Calu3 (cell line): ENCODE measurements at regions not wholly inside any gene's neighbourhood (a gene's known extent, or its start where the extent isn't known, plus 50 kb on each side); places are given as distances from the start of the nearest gene placed in this dataset.

Experiments
- BruUV-seq: library from RNA; stranded (reverse); fragments of 400-500 nt; replicated peaks from 2 replicates; lab custom pipeline; 2021; lab: Mats Ljungman, UMichigan
- CTCF ChIA-PET: fragments of 300-600 bp; sonication (Branson Sonifier 250); formaldehyde crosslinking; loops from one replicate; lab custom pipeline; 2022; ENCODE audit warnings: antibody characterized with exemption; lab: Charles Lee
- DNase-seq: peaks from one replicate; pipeline ENCODE4 v3.0.0; 2022
- H3K27ac Mint-ChIP-seq: one replicate; pipeline ENCODE4 v1.8.0; 2022; ENCODE audit warnings: mixed read lengths; ENCODE audit not compliant: unreplicated experiment
- H3K27me3 Mint-ChIP-seq: one replicate; pipeline ENCODE4 v1.8.0; 2022; ENCODE audit warnings: mixed read lengths; ENCODE audit not compliant: unreplicated experiment
- H3K36me3 Mint-ChIP-seq: one replicate; pipeline ENCODE4 v1.8.0; 2022; ENCODE audit warnings: mild to moderate bottlenecking, moderate library complexity, mixed read lengths; ENCODE audit not compliant: insufficient read depth, unreplicated experiment
- H3K4me1 Mint-ChIP-seq: one replicate; pipeline ENCODE4 v1.8.0; 2022; ENCODE audit warnings: mild to moderate bottlenecking, low read depth, mixed read lengths; ENCODE audit not compliant: unreplicated experiment
- H3K4me3 Mint-ChIP-seq: one replicate; pipeline ENCODE4 v1.8.0; 2022; ENCODE audit warnings: mild to moderate bottlenecking, low read depth, moderate library complexity, mixed read lengths; ENCODE audit not compliant: unreplicated experiment
- H3K9me3 Mint-ChIP-seq: one replicate; pipeline ENCODE4 v1.8.0; 2022; ENCODE audit warnings: low read depth, mixed read lengths; ENCODE audit not compliant: unreplicated experiment
- intact Hi-C: fragments of 100-400 bp; cut with micrococcal nuclease; formaldehyde crosslinking; loops from one replicate; pipeline ENCODE4 v1.10.0; 2022; ENCODE audit not compliant: unreplicated experiment
- TF ChIP-seq, protein P1 (sequence below): fragments of 200-600 bp; IDR thresholded peaks from one replicate; pipeline ENCODE4 v1.8.0; 2022; ENCODE audit warnings: antibody characterized with exemption; ENCODE audit not compliant: unreplicated experiment

- no peak overlapping the region for H3K27ac Mint-ChIP-seq
- DNase-seq: no peak
- TF ChIP-seq, protein P1, sequence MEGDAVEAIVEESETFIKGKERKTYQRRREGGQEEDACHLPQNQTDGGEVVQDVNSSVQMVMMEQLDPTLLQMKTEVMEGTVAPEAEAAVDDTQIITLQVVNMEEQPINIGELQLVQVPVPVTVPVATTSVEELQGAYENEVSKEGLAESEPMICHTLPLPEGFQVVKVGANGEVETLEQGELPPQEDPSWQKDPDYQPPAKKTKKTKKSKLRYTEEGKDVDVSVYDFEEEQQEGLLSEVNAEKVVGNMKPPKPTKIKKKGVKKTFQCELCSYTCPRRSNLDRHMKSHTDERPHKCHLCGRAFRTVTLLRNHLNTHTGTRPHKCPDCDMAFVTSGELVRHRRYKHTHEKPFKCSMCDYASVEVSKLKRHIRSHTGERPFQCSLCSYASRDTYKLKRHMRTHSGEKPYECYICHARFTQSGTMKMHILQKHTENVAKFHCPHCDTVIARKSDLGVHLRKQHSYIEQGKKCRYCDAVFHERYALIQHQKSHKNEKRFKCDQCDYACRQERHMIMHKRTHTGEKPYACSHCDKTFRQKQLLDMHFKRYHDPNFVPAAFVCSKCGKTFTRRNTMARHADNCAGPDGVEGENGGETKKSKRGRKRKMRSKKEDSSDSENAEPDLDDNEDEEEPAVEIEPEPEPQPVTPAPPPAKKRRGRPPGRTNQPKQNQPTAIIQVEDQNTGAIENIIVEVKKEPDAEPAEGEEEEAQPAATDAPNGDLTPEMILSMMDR: no peak
- CTCF ChIA-PET: no interaction called here
- peaks cover 13% of the 10 kb centered on the region for H3K27me3 Mint-ChIP-seq
- no TSS peak for BruUV-seq
- no peak overlapping the region for H3K4me3 Mint-ChIP-seq
- peaks cover 2% of the 10 kb centered on the region for H3K9me3 Mint-ChIP-seq
- peaks cover 28% of the 10 kb centered on the region for H3K4me1 Mint-ChIP-seq
- no peaks in the 10 kb centered on the region for H3K36me3 Mint-ChIP-seq
- intact Hi-C loops: no loop called here
Measured at GRCh38 chr20:4549711-4550259, 136.5 kb upstream of the PRNP start.

GRCh38 chr20:4548552-4548951 is 137.7 kb upstream of the PRNP start:
- no peak overlapping the region for H3K4me3 Mint-ChIP-seq

GRCh38 chr20:4546786-4547185 is 139.5 kb upstream of the PRNP start:
- CTCF ChIA-PET: no interaction called here
- intact Hi-C loops: no loop called here
- BruUV-seq: no TSS peak
- Mint-ChIP-seq H3K4me1 (peaks cover 28% of the 10 kb centered on the region), H3K9me3 (peaks cover 2% of the 10 kb centered on the region), H3K36me3 (no peaks in the 10 kb centered on the region), H3K4me3 (no peak overlapping the region), H3K27me3 (peaks cover 25% of the 10 kb centered on the region), H3K27ac (no peak overlapping the region)
- DNase-seq: no peak
- TF ChIP-seq, protein P1: no peak

More at GRCh38 chr20:4548552-4548951, 137.7 kb upstream of the PRNP start:
- H3K27ac Mint-ChIP-seq: no peak overlapping the region
- H3K9me3 Mint-ChIP-seq: peaks cover 2% of the 10 kb centered on the region
- TF ChIP-seq, protein P1: no peak
- peaks cover 28% of the 10 kb centered on the region for H3K4me1 Mint-ChIP-seq
- intact Hi-C loops: no loop called here
- H3K27me3 Mint-ChIP-seq: peaks cover 19% of the 10 kb centered on the region
- CTCF ChIA-PET: no interaction called here
- DNase-seq: no peak
- H3K36me3 Mint-ChIP-seq: no peaks in the 10 kb centered on the region
- no TSS peak for BruUV-seq

- TF ChIP-seq, protein P1: no peak
- peaks cover 2% of the 10 kb centered on the region for H3K9me3 Mint-ChIP-seq
- peaks cover 28% of the 10 kb centered on the region for H3K4me1 Mint-ChIP-seq
- H3K4me3 Mint-ChIP-seq: no peak overlapping the region
- no peaks in the 10 kb centered on the region for H3K36me3 Mint-ChIP-seq
- H3K27me3 Mint-ChIP-seq: peaks cover 29% of the 10 kb centered on the region
- CTCF ChIA-PET: no interaction called here
- no peak overlapping the region for H3K27ac Mint-ChIP-seq
- no TSS peak for BruUV-seq
- intact Hi-C loops: no loop called here
- DNase-seq: no peak
Measured at GRCh38 chr20:4546342-4546741, 139.9 kb upstream of the PRNP start.
